Testis (tissue), 2 donors: ENCODE measurements at regions not wholly inside any gene's neighbourhood (a gene's known extent, or its start where the extent isn't known, plus 50 kb on each side); places are given as distances from the start of the nearest gene placed in this dataset.

Experiments
- CTCF ChIP-seq, 3 experiments: fragments of 450-650 bp in 2 of 3; fragments of 200-600 bp in 1 of 3; sonication (generic) in 1 of 3; IDR thresholded peaks; one replicate each; pipeline ENCODE4 v1.5.1; 2016 to 2019; ENCODE audit warnings: antibody characterized with exemption in 3 of 3, mild to moderate bottlenecking in 2 of 3, moderate library complexity in 1 of 3
- POLR2A ChIP-seq: fragments of 450-650 bp; IDR thresholded peaks from one replicate; pipeline ENCODE4 v1.6.1; 2017; ENCODE audit warnings: antibody characterized with exemption, mild to moderate bottlenecking, moderate library complexity

- TF ChIP-seq POLR2A (no peak), CTCF (IDR thresholded peaks at IDR 0.05) (no peak)
Observed at GRCh38 chr5:125011419-125011818, 265.0 kb upstream of the ZNF608 start.
